ENCODE measurements at regions not wholly inside any gene's neighbourhood (a gene's known extent, or its start where the extent isn't known, plus 50 kb on each side); places are given as distances from the start of the nearest gene placed in this dataset.

DNA sequence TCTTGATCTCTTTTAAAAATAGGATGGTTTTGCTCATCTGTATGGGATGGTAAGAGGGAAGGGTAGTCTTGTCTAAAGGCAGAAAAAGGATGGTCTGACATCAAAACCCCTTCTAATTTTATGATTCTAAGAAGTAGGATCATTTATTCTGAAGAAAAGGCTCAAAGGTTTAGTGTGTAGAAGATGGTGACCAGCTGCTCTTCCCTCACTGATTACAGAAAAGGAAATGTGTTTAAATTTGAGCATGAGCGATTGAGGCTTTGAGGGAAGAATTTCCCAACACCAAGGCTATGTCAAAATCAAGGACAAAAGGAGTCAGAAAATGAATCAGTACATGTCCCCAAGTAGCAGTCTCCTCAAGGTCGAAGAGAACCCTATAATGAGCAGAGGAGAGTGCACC lies 909.8 kb downstream of the EFNB2 start:
- TF ChIP-seq, protein P1, sequence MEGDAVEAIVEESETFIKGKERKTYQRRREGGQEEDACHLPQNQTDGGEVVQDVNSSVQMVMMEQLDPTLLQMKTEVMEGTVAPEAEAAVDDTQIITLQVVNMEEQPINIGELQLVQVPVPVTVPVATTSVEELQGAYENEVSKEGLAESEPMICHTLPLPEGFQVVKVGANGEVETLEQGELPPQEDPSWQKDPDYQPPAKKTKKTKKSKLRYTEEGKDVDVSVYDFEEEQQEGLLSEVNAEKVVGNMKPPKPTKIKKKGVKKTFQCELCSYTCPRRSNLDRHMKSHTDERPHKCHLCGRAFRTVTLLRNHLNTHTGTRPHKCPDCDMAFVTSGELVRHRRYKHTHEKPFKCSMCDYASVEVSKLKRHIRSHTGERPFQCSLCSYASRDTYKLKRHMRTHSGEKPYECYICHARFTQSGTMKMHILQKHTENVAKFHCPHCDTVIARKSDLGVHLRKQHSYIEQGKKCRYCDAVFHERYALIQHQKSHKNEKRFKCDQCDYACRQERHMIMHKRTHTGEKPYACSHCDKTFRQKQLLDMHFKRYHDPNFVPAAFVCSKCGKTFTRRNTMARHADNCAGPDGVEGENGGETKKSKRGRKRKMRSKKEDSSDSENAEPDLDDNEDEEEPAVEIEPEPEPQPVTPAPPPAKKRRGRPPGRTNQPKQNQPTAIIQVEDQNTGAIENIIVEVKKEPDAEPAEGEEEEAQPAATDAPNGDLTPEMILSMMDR (IDR thresholded peaks at IDR 0.05; ENCODE audit: extremely low read depth, low read depth, low read length), result no peak
- no peak for DNase-seq (ENCODE audit: insufficient read length, low spot score, missing footprints)

DNA sequence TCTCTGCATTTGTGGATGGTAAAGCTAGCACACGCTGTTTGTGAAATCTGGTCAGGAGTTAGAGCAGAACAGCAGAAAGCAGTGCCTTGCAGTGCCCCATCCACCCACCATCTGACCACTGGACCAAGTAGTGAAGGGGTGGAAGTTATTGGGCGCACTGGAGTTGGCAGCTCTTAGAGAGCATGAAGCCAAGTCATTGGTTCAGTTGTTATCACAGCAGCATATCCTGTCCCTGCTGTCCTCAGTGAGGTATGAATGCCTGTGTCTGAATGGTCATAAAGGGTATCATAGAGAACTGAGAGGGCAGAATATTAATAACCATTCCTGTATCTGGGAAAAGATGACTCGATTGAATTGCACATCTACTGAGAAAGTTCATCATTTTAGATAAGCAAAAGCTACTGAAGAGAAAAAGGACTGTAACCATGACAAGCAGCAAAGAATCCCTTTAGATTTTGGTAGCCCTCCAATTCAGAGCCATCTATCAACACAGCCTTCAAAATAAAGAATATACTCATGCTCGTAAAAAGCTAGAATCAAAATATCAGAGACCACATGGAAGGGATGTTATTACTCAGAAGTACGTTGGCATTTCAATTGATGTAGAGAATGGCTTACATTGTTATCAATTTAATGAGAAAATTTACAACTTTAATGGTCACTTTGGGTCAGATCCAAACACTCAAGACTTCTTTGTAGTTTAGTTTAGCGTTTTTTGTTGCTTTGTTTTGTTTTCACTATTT lies 919.0 kb downstream of the EFNB2 start:
- no peaks in the 10 kb centered on the region for H3K79me2 ChIP-seq (ENCODE audit: insufficient read depth, low read length)
- no peak overlapping the region for H3K4me2 ChIP-seq (ENCODE audit: insufficient read depth, low read length)
- H3K27ac ChIP-seq (ENCODE audit: low read depth, low read length), result no peak overlapping the region
- no peak overlapping the region for H2AFZ ChIP-seq (ENCODE audit: low read length)
- no peaks in the 10 kb centered on the region for H4K20me1 ChIP-seq (ENCODE audit: insufficient read depth, low read length)
- H3K27me3 ChIP-seq (ENCODE audit: insufficient read depth, low read length), result no peaks in the 10 kb centered on the region
- no peaks in the 10 kb centered on the region for H3K9me3 ChIP-seq (ENCODE audit: low read depth, low read length)
- H3K4me3 ChIP-seq (ENCODE audit: insufficient read depth, low read length), result no peak overlapping the region
- H3K36me3 ChIP-seq (ENCODE audit: insufficient read depth, low read length), result no peaks in the 10 kb centered on the region
- TF ChIP-seq, protein P1 (IDR thresholded peaks at IDR 0.05; ENCODE audit: extremely low read depth, low read depth, low read length), result no peak
- no peaks in the 10 kb centered on the region for H3K4me1 ChIP-seq (ENCODE audit: insufficient read depth, low read length)
- no peak for DNase-seq (ENCODE audit: insufficient read length, low spot score, missing footprints)

More for the DNA sequence above, 909.8 kb downstream of the EFNB2 start:
- Histone ChIP-seq H4K20me1 (ENCODE audit: insufficient read depth, low read length) (no peaks in the 10 kb centered on the region), H3K27ac (ENCODE audit: low read depth, low read length) (no peak overlapping the region), H3K36me3 (ENCODE audit: insufficient read depth, low read length) (no peaks in the 10 kb centered on the region), H3K27me3 (ENCODE audit: insufficient read depth, low read length) (no peaks in the 10 kb centered on the region), H2AFZ (ENCODE audit: low read length) (no peak overlapping the region), H3K4me1 (ENCODE audit: insufficient read depth, low read length) (no peaks in the 10 kb centered on the region), H3K4me3 (ENCODE audit: insufficient read depth, low read length) (no peak overlapping the region), H3K79me2 (ENCODE audit: insufficient read depth, low read length) (no peaks in the 10 kb centered on the region), H3K9me3 (ENCODE audit: low read depth, low read length) (no peaks in the 10 kb centered on the region), H3K4me2 (ENCODE audit: insufficient read depth, low read length) (no peak overlapping the region)

DNA sequence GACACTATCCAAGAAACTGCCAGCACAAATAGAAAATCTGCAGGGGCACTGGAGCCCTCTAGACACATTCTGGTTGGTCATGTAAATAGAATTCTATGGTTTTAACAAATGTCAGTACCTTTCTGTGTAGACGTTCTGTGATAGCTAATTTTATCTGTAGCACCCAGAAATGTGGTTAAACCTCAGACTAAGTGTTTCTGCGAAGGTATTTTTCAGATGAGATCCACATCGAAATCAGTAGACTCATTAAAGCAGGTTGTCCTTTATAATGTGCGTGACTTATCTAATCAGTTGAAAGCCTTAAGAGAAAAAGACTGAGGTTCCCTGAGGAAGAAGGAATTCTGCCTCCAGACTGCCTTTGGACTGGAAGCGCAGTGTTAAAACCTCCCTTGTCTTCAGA lies 922.9 kb downstream of the EFNB2 start:
- TF ChIP-seq, protein P1 (IDR thresholded peaks at IDR 0.05; ENCODE audit: extremely low read depth, low read depth, low read length), result no peak
- no peak for DNase-seq (ENCODE audit: insufficient read length, low spot score, missing footprints)
- Histone ChIP-seq H4K20me1 (ENCODE audit: insufficient read depth, low read length) (no peaks in the 10 kb centered on the region), H3K9me3 (ENCODE audit: low read depth, low read length) (no peaks in the 10 kb centered on the region), H3K4me2 (ENCODE audit: insufficient read depth, low read length) (no peak overlapping the region), H3K79me2 (ENCODE audit: insufficient read depth, low read length) (no peaks in the 10 kb centered on the region), H3K27me3 (ENCODE audit: insufficient read depth, low read length) (no peaks in the 10 kb centered on the region), H2AFZ (ENCODE audit: low read length) (no peak overlapping the region), H3K36me3 (ENCODE audit: insufficient read depth, low read length) (no peaks in the 10 kb centered on the region), H3K4me3 (ENCODE audit: insufficient read depth, low read length) (no peak overlapping the region), H3K4me1 (ENCODE audit: insufficient read depth, low read length) (peaks cover 3% of the 10 kb centered on the region), H3K27ac (ENCODE audit: low read depth, low read length) (no peak overlapping the region)

DNA sequence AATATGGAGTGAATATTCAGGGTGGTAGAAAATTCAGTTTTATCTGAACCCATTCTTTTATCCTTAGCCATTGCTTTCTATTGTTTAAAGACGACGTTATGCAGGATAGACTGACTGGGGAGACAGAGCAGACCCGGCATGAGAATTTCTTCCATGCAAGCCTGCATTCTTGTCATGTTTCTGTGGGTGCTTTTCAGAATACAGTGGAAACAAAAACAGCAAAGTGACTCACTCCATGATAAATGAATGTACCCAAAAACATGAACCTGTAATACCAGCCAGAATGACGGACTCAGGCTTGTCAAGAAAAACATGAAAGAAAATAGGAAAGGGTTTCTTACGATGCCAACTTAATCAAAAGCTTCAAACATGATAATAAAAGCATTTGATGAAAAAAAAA lies 924.0 kb downstream of the EFNB2 start:
- H2AFZ ChIP-seq (ENCODE audit: low read length), result no peak overlapping the region
- peak overlapping the region; percentile 41 for H3K4me2 ChIP-seq (ENCODE audit: insufficient read depth, low read length)
- H3K9me3 ChIP-seq (ENCODE audit: low read depth, low read length), result no peaks in the 10 kb centered on the region
- no peaks in the 10 kb centered on the region for H4K20me1 ChIP-seq (ENCODE audit: insufficient read depth, low read length)
- H3K36me3 ChIP-seq (ENCODE audit: insufficient read depth, low read length), result no peaks in the 10 kb centered on the region
- no peaks in the 10 kb centered on the region for H3K79me2 ChIP-seq (ENCODE audit: insufficient read depth, low read length)
- no peak overlapping the region for H3K4me3 ChIP-seq (ENCODE audit: insufficient read depth, low read length)
- H3K4me1 ChIP-seq (ENCODE audit: insufficient read depth, low read length), result peaks cover 3% of the 10 kb centered on the region
- TF ChIP-seq, protein P1 (IDR thresholded peaks at IDR 0.05; ENCODE audit: extremely low read depth, low read depth, low read length), result no peak
- DNase-seq (ENCODE audit: insufficient read length, low spot score, missing footprints), result peak; percentile 65
- H3K27ac ChIP-seq (ENCODE audit: low read depth, low read length), result no peak overlapping the region
- H3K27me3 ChIP-seq (ENCODE audit: insufficient read depth, low read length), result no peaks in the 10 kb centered on the region

Measured in osteoblast (primary cell).